ENCODE measurements at regions not wholly inside any gene's neighbourhood (a gene's known extent, or its start where the extent isn't known, plus 50 kb on each side); places are given as distances from the start of the nearest gene placed in this dataset.

DNA sequence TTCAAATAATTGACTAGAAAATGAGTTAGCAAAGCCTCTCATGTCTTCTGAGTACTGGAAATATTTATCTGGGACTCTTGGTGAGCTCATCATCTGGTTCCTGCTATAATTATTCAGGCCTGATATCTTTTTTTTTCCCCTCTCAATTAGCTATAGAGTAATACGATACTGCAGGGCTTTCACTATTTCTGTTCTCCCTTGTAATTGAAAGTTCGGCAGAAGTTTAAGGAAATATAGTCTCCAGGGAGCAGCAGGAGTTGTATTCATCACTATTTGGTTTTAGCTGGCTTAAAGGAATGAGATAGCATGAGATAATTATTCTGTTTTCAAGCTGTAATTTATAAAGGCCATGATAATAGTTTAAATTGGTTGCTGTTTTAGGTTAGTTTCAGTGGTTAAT lies 378.6 kb upstream of the EPHA5 start:
- no peaks in the 10 kb centered on the region for H3K27me3 ChIP-seq
- no peak overlapping the region for H3K27ac ChIP-seq
- WGBS, 3 donors: 6 to 12% (median 11%) methylated on average over 2 of the region's 2 CpGs
- intact Hi-C loops (cut with DNase I): no loop called here
- no peak for DNase-seq
- no peaks in the 10 kb centered on the region for H3K4me1 ChIP-seq (ENCODE audit: insufficient read depth)
- H3K9me3 ChIP-seq: no peaks in the 10 kb centered on the region
- no peak for TF ChIP-seq POLR2A (IDR thresholded peaks at IDR 0.05)
- TF ChIP-seq, protein P1, sequence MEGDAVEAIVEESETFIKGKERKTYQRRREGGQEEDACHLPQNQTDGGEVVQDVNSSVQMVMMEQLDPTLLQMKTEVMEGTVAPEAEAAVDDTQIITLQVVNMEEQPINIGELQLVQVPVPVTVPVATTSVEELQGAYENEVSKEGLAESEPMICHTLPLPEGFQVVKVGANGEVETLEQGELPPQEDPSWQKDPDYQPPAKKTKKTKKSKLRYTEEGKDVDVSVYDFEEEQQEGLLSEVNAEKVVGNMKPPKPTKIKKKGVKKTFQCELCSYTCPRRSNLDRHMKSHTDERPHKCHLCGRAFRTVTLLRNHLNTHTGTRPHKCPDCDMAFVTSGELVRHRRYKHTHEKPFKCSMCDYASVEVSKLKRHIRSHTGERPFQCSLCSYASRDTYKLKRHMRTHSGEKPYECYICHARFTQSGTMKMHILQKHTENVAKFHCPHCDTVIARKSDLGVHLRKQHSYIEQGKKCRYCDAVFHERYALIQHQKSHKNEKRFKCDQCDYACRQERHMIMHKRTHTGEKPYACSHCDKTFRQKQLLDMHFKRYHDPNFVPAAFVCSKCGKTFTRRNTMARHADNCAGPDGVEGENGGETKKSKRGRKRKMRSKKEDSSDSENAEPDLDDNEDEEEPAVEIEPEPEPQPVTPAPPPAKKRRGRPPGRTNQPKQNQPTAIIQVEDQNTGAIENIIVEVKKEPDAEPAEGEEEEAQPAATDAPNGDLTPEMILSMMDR (IDR thresholded peaks at IDR 0.05): no peak
- TF ChIP-seq EP300 (IDR thresholded peaks at IDR 0.05): no peak
- H3K36me3 ChIP-seq: no peaks in the 10 kb centered on the region
- no peak overlapping the region for H3K4me3 ChIP-seq

DNA sequence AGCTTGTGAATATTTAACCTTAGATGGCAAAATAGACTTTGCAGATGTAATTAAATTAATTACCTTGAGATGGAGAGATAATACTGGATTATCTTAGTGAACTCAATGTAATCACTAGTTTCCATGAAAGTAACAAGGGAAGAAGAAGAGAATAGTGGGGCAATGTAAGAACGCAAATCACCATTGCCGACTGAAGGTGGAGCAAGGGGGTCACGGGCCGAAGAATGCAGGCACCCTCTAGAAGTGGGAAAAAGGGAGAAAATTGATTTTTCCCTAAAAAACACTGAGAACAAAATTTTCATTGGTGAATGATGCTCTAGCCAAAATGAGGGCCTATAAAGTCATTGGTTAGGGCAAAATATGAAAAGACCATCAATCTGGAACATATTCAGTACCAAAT lies 375.6 kb upstream of the EPHA5 start:
- DNase-seq: no peak
- H3K9me3 ChIP-seq: no peaks in the 10 kb centered on the region
- no peaks in the 10 kb centered on the region for H3K4me1 ChIP-seq (ENCODE audit: insufficient read depth)
- TF ChIP-seq, protein P1 (IDR thresholded peaks at IDR 0.05): no peak
- no peak for TF ChIP-seq EP300 (IDR thresholded peaks at IDR 0.05)
- TF ChIP-seq POLR2A (IDR thresholded peaks at IDR 0.05): no peak
- no peak overlapping the region for H3K27ac ChIP-seq
- 67 to 77% (median 73%) methylated on average over 4 of the region's 4 CpGs for WGBS, 3 donors
- H3K27me3 ChIP-seq: no peaks in the 10 kb centered on the region
- H3K36me3 ChIP-seq: no peaks in the 10 kb centered on the region
- no peak overlapping the region for H3K4me3 ChIP-seq
- intact Hi-C loops (cut with DNase I): no loop called here

DNA sequence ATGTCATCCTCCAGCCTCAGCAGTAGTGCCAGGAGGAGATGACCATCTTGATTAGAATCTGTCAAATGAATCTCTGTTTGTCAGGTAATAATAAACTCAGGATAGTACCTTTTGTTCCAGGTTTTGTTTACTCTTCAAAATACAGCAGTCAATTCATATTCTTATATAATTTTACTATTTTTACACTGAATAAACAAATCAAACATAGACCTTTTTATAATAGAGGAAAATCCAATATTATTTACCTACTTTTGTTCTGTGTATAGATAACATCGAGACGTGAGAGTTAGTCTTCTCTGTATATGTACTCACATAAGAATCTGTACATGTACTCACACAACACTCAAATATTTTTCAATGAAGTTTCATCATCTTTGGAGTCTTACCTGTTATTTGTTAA lies 365.4 kb upstream of the EPHA5 start:
- H3K27me3 ChIP-seq: no peaks in the 10 kb centered on the region
- 72 to 81% (median 75%) methylated on average over 2 of the region's 2 CpGs for WGBS, 3 donors
- no peaks in the 10 kb centered on the region for H3K9me3 ChIP-seq
- DNase-seq: no peak
- H3K27ac ChIP-seq: no peak overlapping the region
- no peaks in the 10 kb centered on the region for H3K36me3 ChIP-seq
- intact Hi-C loops (cut with DNase I): no loop called here
- TF ChIP-seq EP300 (IDR thresholded peaks at IDR 0.05): no peak
- no peak for TF ChIP-seq POLR2A (IDR thresholded peaks at IDR 0.05)
- H3K4me3 ChIP-seq: no peak overlapping the region
- no peaks in the 10 kb centered on the region for H3K4me1 ChIP-seq (ENCODE audit: insufficient read depth)

DNA sequence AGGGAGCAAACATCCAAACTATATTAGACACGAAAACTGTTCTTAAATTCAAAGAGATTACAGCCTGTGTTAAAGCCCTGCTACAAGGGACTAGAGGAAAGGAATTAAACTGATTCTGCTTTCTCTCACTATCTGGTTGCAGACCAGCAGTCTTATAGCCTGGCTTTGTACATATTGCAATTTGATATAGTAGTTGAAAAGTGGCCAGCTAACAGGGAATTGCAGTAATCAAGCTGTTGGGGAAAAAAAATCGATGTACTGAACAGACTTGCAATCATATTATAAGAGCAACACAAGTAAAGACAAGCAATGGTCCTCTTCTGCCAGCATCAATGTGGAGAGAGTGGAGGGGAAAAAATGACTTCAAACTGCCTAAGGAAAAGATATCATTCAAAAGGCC lies 364.4 kb upstream of the EPHA5 start:
- DNase-seq: no peak
- intact Hi-C loops (cut with DNase I): no loop called here
- 7 to 10% (median 8%) methylated on average over 2 of the region's 2 CpGs for WGBS, 3 donors

DNA sequence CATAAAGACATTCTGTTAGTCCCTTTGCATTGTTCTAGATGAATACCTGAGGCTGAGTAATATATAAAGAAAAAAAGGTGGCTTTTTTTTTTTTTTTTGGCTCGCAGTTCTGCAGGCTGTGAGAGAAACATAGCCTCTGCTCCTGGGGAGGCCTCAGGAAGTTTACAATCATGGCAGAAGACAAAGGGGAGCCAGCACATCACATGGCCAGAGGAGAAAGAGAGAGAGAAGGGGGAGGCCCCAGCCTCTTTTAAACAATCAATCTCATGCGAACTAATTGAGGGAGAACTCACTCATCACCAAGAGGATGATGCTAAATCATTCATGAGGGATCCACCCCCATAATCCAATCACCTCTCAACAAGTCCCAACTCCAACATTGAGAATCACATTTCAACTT lies 364.0 kb upstream of the EPHA5 start:
- no peak overlapping the region for H3K27ac ChIP-seq
- 43 to 56% (median 52%) methylated on average over 2 of the region's 2 CpGs for WGBS, 3 donors
- H3K36me3 ChIP-seq: no peaks in the 10 kb centered on the region
- H3K9me3 ChIP-seq: no peaks in the 10 kb centered on the region
- intact Hi-C loops (cut with DNase I): no loop called here
- TF ChIP-seq EP300 (IDR thresholded peaks at IDR 0.05) (no peak), POLR2A (IDR thresholded peaks at IDR 0.05) (no peak)
- TF ChIP-seq, protein P1 (IDR thresholded peaks at IDR 0.05): no peak
- H3K4me1 ChIP-seq (ENCODE audit: insufficient read depth): no peaks in the 10 kb centered on the region
- no peak for DNase-seq
- no peak overlapping the region for H3K4me3 ChIP-seq
- no peaks in the 10 kb centered on the region for H3K27me3 ChIP-seq

More for the DNA sequence above, 364.4 kb upstream of the EPHA5 start:
- Histone ChIP-seq H3K27ac (no peak overlapping the region), H3K4me3 (no peak overlapping the region), H3K4me1 (ENCODE audit: insufficient read depth) (no peaks in the 10 kb centered on the region), H3K36me3 (no peaks in the 10 kb centered on the region), H3K9me3 (no peaks in the 10 kb centered on the region), H3K27me3 (no peaks in the 10 kb centered on the region)
- TF ChIP-seq, protein P1 (IDR thresholded peaks at IDR 0.05): no peak
- TF ChIP-seq EP300 (IDR thresholded peaks at IDR 0.05) (no peak), POLR2A (IDR thresholded peaks at IDR 0.05) (no peak)

Data from ovary (tissue), 7 donors.